Iris pigment epithelial cell (primary cell): ENCODE measurements at regions not wholly inside any gene's neighbourhood (a gene's known extent, or its start where the extent isn't known, plus 50 kb on each side); places are given as distances from the start of the nearest gene placed in this dataset.
"Not testable (repeated sequence)": the region's sequence is repeated elsewhere in the genome, so short reads cannot be mapped to it uniquely, and the experiment has no call there.

ENCODE experiments used
- DNase-seq: peaks from one replicate; pipeline ENCODE4 v3.0.0-alpha.2; 2011; ENCODE audit warnings: low read depth

DNA sequence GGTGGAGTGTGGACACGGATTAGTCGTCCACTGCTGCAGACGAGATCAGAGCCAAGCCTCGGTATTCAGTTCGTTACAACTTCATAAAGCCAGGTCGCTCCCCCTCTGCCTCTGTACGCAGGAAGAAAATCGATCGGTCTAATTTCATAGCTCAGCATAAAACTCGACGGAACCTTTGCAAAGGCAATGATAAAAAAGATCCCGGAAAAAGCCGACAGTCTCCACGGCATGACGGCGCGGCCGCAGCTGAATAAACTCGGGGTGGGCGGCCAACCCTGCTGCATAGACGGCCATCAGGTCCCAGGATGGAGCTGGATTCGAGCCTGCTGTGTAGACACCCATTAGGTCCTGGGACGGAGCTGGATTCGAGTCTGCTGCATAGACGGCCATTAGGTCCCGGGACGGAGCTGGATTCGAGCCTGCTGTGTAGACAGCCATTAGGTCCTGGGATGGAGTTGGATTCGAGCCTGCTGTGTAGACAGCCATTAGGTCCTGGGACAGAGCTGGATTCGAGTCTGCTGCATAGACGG, 113.8 kb upstream of the PPP2R3B start:
- no peak for DNase-seq

GRCh38 chrX:506341-506740, 119.6 kb upstream of the PPP2R3B start:
- DNase-seq = no peak

GRCh38 chrX:508163-508562, 121.5 kb upstream of the PPP2R3B start:
- DNase-seq = no peak

- DNase-seq = not testable (repeated sequence)
Measured at GRCh38 chrX:508821-509220, 121.8 kb upstream of the SHOX start.

- not testable (repeated sequence) for DNase-seq
Measured at GRCh38 chrX:511089-511488, 119.5 kb upstream of the SHOX start.

- DNase-seq = no peak
Measured at GRCh38 chrX:518319-518718, 112.3 kb upstream of the SHOX start.

DNA sequence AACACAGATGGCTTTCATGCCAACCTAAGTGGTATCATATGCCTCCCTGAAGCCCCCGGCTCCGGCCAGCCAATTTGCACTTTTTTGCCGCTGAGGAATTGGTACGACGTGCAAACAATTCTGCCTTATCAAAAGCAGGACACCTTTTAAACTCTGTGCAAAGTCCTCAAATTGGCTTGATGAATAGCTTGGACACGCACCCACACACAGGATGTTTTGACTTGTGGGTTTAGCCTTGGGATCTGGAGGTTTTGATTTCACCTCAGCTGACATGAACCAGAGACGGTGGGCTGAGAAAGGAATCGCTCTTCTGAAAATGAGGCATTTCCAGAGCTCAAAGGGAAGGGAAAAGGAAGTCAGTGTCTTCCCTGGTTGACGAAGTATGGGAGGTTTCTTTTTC, 110.8 kb upstream of the SHOX start:
- peak; percentile 20 for DNase-seq

DNA sequence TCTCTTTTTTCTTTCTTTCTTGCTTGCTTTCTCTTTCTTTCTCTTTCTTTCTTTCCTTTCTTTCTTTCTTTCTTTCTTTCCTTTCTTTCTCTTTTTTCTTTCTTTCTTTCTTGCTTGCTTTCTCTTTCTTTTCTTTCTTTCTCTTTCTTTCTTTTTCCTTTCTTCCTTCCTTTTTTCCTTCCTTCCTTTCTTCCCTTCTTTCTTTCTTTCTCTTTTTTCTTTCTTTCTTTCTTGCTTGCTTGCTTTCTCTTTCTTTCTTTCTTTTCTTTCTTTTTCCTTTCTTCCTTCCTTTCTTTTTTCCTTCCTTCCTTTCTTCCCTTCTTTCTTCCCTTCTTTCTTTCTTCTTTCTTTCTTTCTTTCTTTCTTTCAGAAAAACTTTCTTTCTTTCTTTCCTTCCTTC, 108.1 kb upstream of the SHOX start:
- DNase-seq = no peak

GRCh38 chrX:525134-525533, 105.5 kb upstream of the SHOX start:
- DNase-seq = no peak

DNA sequence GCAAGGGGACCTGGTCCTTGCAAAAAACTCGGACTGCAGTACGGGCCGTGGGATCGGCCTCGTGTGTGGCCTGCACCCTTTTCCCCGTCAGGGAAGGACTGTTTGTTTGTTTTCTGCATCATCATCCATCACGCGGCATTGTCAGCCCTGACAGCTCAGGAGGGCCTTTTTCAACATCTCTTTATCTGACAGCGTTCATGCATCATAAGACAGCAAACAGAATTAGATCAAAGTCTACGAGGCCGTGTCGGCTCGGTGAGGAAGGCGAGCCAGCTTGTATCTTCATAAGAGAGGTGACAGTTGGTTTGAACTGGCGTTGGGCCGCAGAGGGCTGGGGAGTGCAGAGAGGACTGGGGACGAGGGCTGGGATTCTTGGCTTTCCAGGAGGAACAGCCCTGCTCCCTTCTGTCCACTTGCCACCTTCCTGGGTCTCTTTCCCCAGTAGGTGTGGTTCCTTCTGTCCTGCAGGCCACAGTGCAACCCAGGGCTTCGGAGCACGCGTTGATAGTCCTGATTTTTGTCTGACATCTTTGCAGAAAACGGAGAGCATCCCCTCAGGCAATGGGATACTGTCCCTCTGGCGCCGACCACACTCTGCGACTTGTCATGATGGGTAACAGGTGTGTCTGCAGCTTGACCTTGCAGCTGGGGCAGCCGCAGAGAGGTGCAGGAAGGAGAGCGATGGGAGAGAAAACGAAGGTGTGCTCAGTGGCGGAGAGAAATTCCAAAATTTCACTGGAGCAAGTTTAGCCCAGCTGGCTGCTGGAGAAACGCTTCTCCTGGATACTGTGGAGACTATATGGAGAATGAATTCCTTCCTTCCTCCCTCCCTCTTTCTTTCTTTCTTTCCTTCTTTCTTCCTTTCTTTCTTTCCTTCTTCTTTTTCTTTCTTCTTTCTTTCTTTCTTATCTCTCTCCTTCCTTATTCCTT, 104.0 kb upstream of the SHOX start:
- no peak for DNase-seq

- DNase-seq = no peak
Measured at GRCh38 chrX:530726-531610, 99.6 kb upstream of the SHOX start.

GRCh38 chrX:531611-531936, 99.0 kb upstream of the SHOX start:
- DNase-seq = no peak

DNA sequence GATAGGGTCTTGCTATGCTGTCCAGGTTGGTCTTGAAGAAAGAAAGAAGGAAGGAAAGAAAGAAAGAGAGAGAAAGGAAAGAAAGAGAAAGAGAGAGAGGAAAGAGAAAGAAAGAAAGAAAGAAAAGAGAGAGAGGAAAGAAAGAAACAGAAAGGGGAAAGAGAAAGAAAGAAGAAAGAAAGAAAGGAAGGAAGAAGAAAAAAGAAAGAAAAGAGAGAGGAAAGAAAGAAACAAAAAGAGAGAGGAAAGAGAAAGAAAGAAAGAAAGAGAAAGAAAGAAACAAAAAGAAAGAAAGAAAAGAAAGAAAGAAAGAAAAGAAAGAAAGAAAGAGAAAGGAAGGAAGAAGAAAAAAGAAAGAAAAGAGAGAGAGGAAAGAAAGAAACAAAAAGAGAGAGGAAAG, 95.8 kb upstream of the SHOX start:
- no peak for DNase-seq

- DNase-seq = no peak
Measured at GRCh38 chrX:536616-537015, 94.0 kb upstream of the SHOX start.

DNA sequence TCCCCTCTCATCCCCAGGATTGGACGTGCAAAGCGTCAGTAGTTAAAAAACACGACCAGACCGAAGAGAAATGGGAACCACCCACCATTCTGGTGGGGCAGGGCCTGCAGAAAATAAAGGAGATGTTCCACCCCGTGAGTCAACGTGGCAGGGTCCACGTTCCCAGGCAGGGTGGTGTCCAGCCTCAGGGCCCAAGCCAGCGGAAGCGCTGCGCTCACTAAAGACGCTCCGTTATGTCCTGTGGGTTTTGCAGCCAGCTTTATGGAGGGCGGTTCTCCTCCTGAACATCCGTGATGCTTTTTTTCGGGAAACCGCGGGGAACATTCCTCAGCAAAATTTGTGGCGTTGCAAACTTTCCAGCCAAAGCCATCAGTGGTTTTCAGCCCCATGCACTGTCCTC, 93.4 kb upstream of the SHOX start:
- DNase-seq = no peak

- no peak for DNase-seq
Measured at GRCh38 chrX:538311-538710, 92.3 kb upstream of the SHOX start.

- DNase-seq = not testable (repeated sequence)
Measured at GRCh38 chrX:541006-541405, 89.6 kb upstream of the SHOX start.

GRCh38 chrX:542179-542578, 88.4 kb upstream of the SHOX start:
- no peak for DNase-seq

DNA sequence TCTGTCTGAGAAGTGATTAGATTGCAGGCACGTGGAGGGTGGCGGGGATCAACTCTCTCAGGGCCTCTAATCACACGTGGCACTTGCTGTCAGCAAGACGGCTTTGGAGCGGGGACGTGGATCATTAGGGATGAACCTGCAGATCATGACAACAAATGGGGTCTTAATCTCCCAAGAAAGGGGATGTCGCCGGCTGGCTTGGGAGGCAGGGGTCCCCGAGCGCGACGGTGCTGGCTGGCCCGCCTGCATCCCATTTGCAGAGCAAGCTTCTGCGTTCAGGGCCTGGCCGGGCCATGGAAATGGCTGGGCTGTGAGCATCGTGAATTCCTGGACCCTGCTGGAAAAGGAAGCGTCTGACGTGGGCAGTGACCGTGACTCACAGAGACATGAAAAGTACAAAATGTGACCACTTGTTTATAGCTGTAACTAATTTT, 85.1 kb upstream of the SHOX start:
- DNase-seq = peak; percentile 60

DNA sequence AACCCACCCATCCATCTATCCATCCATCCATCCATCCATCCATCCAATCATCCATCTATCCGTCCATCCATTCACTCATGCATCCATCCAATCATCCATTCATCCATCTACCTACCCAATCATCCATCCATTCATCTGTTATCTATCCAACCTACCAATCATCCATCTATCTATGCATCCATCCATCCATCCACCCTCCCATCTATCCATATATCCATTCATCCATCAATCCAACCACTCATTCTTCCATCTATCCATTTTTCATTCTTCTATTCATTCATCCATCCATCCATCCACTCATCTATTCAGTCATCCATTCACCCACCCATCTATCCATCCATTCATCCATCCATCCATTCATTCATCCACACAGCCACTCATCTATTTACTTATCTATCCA, 80.1 kb upstream of the SHOX start:
- DNase-seq = no peak

DNA sequence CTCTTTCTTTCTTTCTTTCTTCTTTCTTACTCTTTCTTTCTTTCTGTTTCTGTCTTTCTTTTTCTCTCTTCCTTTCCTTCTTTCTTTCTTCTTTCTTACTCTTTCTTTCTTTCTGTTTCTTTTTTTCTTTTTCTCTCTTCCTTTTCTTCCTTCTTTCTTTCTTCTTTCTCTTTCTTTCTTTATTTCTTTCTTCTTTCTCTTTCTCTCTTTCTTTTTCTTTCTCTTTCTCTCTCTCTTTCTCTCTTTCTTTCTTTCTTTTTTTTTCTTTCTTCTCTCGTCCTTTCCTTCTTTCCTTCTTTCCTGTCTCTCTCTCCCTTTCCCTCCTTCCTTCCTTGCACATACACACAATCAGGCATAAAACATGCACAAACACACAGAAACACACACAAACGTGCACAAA, 79.3 kb upstream of the SHOX start:
- DNase-seq = no peak

- DNase-seq = no peak
Measured at GRCh38 chrX:552496-552895, 78.1 kb upstream of the SHOX start.

DNA sequence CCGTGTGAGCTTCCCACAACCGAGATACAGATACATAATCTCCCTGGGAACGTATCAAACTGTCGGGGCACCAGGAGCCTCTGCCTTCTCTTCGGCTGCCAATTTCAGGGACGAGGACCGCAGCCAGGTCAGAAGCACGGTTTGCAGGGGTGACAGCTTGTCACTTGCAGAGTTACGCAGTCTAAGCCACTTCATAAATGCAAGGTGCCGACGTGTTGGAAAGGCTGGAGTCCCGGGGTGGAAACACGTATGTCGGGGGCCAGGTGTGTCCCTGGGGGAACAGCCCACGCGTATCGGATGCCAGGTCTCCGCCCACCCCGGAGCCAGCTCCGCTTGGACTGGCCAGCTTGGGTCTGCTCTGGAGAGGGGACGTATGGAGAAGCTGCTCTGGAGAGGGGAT, 76.3 kb upstream of the SHOX start:
- no peak for DNase-seq
